NCI-H460 (cell line): ENCODE measurements at regions not wholly inside any gene's neighbourhood (a gene's known extent, or its start where the extent isn't known, plus 50 kb on each side); places are given as distances from the start of the nearest gene placed in this dataset.
A peak's percentile ranks its signal among the peaks of the same experiment; 100 is the strongest.
"Not testable (repeated sequence)": the region's sequence is repeated elsewhere in the genome, so short reads cannot be mapped to it uniquely, and the experiment has no call there.

Experiments used
- DNase-seq: peaks from one replicate; pipeline ENCODE4 v3.0.0-alpha.2; 2016; ENCODE audit warnings: low read depth; ENCODE audit errors: extremely low read depth

- no peak for DNase-seq
Observed at GRCh38 chr14:65153101-65153500, 50.8 kb upstream of the MAX start.

GRCh38 chr14:65156568-65157366 is 54.5 kb upstream of the MAX start:
- DNase-seq: no peak

- no peak for DNase-seq
Observed at GRCh38 chr14:65159281-65160062, 57.2 kb upstream of the MAX start.

- no peak for DNase-seq
Observed at GRCh38 chr14:65160091-65160490, 57.8 kb upstream of the MAX start.

GRCh38 chr14:65162031-65162430 is 59.7 kb upstream of the MAX start:
- DNase-seq: no peak

- peak; percentile 56 for DNase-seq
Observed at GRCh38 chr14:65164068-65164824, 61.9 kb upstream of the MAX start.

GRCh38 chr14:65164825-65165135 is 62.5 kb upstream of the MAX start:
- DNase-seq: no peak

GRCh38 chr14:65167072-65167645 is 64.8 kb upstream of the MAX start:
- DNase-seq: no peak

GRCh38 chr14:65168840-65169239 is 66.5 kb upstream of the MAX start:
- no peak for DNase-seq

GRCh38 chr14:65169351-65169750 is 67.0 kb upstream of the MAX start:
- no peak for DNase-seq

GRCh38 chr14:65170318-65170717 is 68.0 kb upstream of the MAX start:
- no peak for DNase-seq

- no peak for DNase-seq
Observed at GRCh38 chr14:65170768-65171507, 68.6 kb upstream of the MAX start.

- no peak for DNase-seq
Observed at GRCh38 chr14:65173973-65174693, 71.8 kb upstream of the MAX start.

GRCh38 chr14:65174783-65175182 is 72.5 kb upstream of the MAX start:
- no peak for DNase-seq

- DNase-seq: no peak
Observed at GRCh38 chr14:65177551-65177950, 75.2 kb upstream of the MAX start.

- DNase-seq: not testable (repeated sequence)
Observed at GRCh38 chr14:65179231-65179630, 76.9 kb upstream of the MAX start.

- no peak for DNase-seq
Observed at GRCh38 chr14:65179918-65180724, 77.8 kb upstream of the MAX start.

GRCh38 chr14:65180725-65181025 is 78.4 kb upstream of the MAX start:
- no peak for DNase-seq
